Stomach (tissue), 8 donors: ENCODE measurements at regions not wholly inside any gene's neighbourhood (a gene's known extent, or its start where the extent isn't known, plus 50 kb on each side); places are given as distances from the start of the nearest gene placed in this dataset.

Source experiments
- DNase-seq, 2 donors: peaks; one replicate each; pipeline versions ENCODE4 v3.0.0 to v3.0.0-alpha.2; 2013 to 2019
- H3K27ac ChIP-seq, 5 donors: fragments of 200-600 bp in 4 of 5; sonication (generic) in 4 of 5; one replicate each; pipeline ENCODE4 v1.5.1; 2013 to 2019; ENCODE audit warnings: mild to moderate bottlenecking in 1 of 5, moderate library complexity in 1 of 5
- H3K27me3 ChIP-seq, 3 donors: fragments of 200-600 bp; sonication (generic); one replicate each; pipeline ENCODE4 v1.5.1; 2017 to 2019; ENCODE audit warnings: mixed run types in 1 of 3
- H3K36me3 ChIP-seq, 4 donors: fragments of 200-600 bp; sonication (generic); 1 replicate in 3 of 4; 2 replicates in 1 of 4; pipeline ENCODE4 v1.5.1; 2016 to 2019
- H3K4me1 ChIP-seq, 4 donors: fragments of 200-600 bp; sonication (generic); one replicate each; pipeline ENCODE4 v1.5.1; 2016 to 2019
- H3K4me3 ChIP-seq, 4 donors: fragments of 200-600 bp; sonication (generic) in 3 of 4; one replicate each; pipeline ENCODE4 v1.5.1; 2016 to 2019; ENCODE audit warnings: mild to moderate bottlenecking in 1 of 4
- H3K9me3 ChIP-seq, 4 donors: fragments of 200-600 bp; sonication (generic); one replicate each; pipeline ENCODE4 v1.5.1; 2016 to 2019
- EP300 ChIP-seq: sonication (generic); formaldehyde crosslinking; IDR thresholded peaks from one replicate; pipeline ENCODE4 v1.6.1; 2017; ENCODE audit warnings: antibody characterized with exemption
- POLR2A ChIP-seq, 4 donors: fragments of 450-650 bp; IDR thresholded peaks; one replicate each; pipeline ENCODE4 v1.6.1; 2016; ENCODE audit warnings: antibody characterized with exemption in 4 of 4, control low read depth in 2 of 4, mild to moderate bottlenecking in 1 of 4, moderate library complexity in 1 of 4
- POLR2AphosphoS5 ChIP-seq, 3 donors: sonication (generic); formaldehyde crosslinking; IDR thresholded peaks; one replicate each; pipeline ENCODE4 v1.6.1; 2016; ENCODE audit warnings: antibody characterized with exemption in 3 of 3
- WGBS, 5 donors: extraction: QIAGEN DNeasy Blood & Tissue Kit in 3 of 5; methylation state at CpG; one replicate each; pipeline versions ENCODE4 v1.1.5 to v1.1.7; 2013 to 2018; 5-methylcytosine and 5-hydroxymethylcytosine counted together
- intact Hi-C: fragments of 100-400 bp; cut with DNase I; formaldehyde crosslinking; loops from one replicate; pipeline ENCODE4 v1.15.1; 2023; ENCODE audit warnings: low total_unique reads
- TF ChIP-seq, protein P1 (sequence below), 7 experiments: fragments of 450-650 bp in 4 of 7; fragments of 200-600 bp in 3 of 7; sonication (generic) in 3 of 7; IDR thresholded peaks; one replicate each; pipeline ENCODE4 v1.5.1; 2016 to 2019; ENCODE audit warnings: antibody characterized with exemption in 7 of 7, control low read depth in 2 of 7, mild to moderate bottlenecking in 1 of 7
- donor health status: healthy with polysubstance abuse.
- donor health status: Bipolar disorder and iron deficiency.
- donor health status: healthy.

DNA sequence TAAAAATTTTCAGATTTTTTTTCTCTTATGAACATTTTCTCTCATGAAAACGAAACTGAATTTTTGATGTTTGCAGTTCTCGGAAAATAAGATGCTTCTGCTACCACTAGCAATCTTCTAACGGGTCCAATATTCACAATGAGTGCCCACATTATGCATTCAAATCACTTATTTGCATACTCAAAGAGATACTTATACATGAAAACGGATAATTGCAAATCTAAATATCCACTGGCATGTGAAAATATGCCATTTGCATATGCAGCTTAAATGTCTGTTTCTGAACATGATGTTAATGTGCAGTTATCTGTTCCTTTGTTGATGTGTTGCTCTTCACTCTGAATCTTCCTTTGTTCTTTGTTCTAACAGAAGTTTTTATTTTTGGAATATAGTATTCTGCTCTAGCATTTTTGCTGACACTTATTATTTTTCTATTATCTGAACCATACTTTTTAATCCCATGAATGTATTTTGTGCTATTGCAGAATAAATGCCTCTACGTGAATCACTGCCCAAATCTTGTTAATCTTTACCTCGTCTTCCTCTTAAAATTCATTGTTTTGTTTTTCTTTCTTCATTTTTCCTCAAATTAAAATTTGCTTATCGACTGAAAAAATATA is 259.4 kb upstream of the BRINP3 start:
- Histone ChIP-seq H3K4me3 (no peak overlapping the region), H3K27me3 (no peaks in the 10 kb centered on the region), H3K9me3 (no peaks in the 10 kb centered on the region), H3K4me1 (no peaks in the 10 kb centered on the region), H3K36me3 (no peaks in the 10 kb centered on the region), H3K27ac (no peak overlapping the region)
- TF ChIP-seq POLR2AphosphoS5 (IDR thresholded peaks at IDR 0.05) (no peak), EP300 (no peak), POLR2A (IDR thresholded peaks at IDR 0.05) (no peak)
- TF ChIP-seq, protein P1, sequence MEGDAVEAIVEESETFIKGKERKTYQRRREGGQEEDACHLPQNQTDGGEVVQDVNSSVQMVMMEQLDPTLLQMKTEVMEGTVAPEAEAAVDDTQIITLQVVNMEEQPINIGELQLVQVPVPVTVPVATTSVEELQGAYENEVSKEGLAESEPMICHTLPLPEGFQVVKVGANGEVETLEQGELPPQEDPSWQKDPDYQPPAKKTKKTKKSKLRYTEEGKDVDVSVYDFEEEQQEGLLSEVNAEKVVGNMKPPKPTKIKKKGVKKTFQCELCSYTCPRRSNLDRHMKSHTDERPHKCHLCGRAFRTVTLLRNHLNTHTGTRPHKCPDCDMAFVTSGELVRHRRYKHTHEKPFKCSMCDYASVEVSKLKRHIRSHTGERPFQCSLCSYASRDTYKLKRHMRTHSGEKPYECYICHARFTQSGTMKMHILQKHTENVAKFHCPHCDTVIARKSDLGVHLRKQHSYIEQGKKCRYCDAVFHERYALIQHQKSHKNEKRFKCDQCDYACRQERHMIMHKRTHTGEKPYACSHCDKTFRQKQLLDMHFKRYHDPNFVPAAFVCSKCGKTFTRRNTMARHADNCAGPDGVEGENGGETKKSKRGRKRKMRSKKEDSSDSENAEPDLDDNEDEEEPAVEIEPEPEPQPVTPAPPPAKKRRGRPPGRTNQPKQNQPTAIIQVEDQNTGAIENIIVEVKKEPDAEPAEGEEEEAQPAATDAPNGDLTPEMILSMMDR (IDR thresholded peaks at IDR 0.05) = no peak
- intact Hi-C loops = no loop called here
- 69 to 79% (median 74%) methylated on average over 7 of the region's 7 CpGs for WGBS, 5 donors
- DNase-seq = no peak

DNA sequence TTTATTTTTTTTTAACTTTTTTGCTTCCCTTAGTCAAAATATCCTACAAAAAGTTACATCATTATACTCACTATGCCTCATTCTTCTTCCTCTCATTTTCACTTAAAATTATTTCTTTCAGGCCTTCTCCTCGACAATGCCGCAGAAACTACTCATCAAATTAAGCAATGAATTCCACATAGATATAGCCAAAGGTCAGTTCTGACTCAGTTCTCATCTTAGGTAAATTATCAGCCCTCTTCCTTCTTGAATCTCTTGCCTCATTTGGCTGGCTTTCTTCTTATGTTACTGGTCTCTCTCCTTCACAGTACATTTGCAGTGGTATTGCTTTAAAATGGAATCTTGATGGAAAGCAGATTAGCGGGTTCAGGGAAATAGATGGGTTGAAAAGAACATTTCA is 260.7 kb upstream of the BRINP3 start:
- TF ChIP-seq, protein P1 (IDR thresholded peaks at IDR 0.05) = no peak
- TF ChIP-seq EP300 (no peak), POLR2AphosphoS5 (IDR thresholded peaks at IDR 0.05) (no peak), POLR2A (IDR thresholded peaks at IDR 0.05) (no peak)
- Histone ChIP-seq H3K36me3 (no peaks in the 10 kb centered on the region), H3K9me3 (no peaks in the 10 kb centered on the region), H3K4me1 (no peaks in the 10 kb centered on the region), H3K27me3 (no peaks in the 10 kb centered on the region), H3K4me3 (no peak overlapping the region), H3K27ac (no peak overlapping the region)
- no peak for DNase-seq
- intact Hi-C loops = no loop called here
- WGBS, 5 donors = 88 to 94% (median 93%) methylated on average over 3 of the region's 3 CpGs

DNA sequence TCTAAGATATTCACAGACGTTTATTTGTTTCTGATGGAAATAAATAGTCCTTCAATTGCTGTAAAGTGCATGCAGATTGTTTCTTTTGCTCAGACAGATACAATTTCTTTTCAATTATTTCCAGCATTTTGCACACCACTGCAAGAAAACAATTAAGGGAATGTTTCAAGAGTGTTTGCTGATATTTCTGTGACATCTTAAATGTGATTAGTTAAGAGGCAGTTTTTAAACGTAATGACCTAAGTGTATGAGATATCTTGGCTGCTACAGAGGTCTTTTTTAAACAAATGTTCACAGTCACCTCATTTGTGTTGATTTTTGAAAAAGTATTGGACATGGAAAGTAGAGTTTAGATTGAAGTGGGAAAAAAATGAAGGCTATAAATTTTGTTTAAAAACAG is 262.3 kb upstream of the BRINP3 start:
- Histone ChIP-seq H3K27ac (no peak overlapping the region), H3K27me3 (no peaks in the 10 kb centered on the region), H3K4me1 (no peaks in the 10 kb centered on the region), H3K36me3 (no peaks in the 10 kb centered on the region), H3K9me3 (no peaks in the 10 kb centered on the region), H3K4me3 (no peak overlapping the region)
- no peak for DNase-seq
- WGBS, 5 donors = 22 to 31% (median 29%) methylated on average over 2 of the region's 2 CpGs
- TF ChIP-seq POLR2AphosphoS5 (IDR thresholded peaks at IDR 0.05) = no peak
- intact Hi-C loops = no loop called here

DNA sequence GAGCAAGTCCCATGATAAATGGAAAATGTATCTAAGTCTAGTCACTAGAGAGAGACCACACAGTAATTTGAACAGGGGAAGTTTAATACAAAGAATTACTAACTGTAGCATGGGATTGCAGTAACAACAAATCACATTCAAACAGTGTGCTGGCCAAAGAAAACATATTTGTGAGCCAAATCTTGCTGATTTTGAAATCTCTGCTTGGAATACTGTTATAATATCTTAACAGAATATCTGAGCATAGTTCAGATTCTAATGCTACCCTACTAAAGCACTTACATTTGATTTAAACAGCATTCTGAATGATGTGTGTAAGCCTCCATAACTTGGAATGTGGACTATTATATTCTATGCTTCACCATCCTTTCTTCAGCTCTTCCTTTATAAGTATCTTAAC is 270.0 kb upstream of the BRINP3 start:
- Histone ChIP-seq H3K27me3 (no peaks in the 10 kb centered on the region), H3K27ac (no peak overlapping the region), H3K9me3 (no peaks in the 10 kb centered on the region), H3K4me1 (no peaks in the 10 kb centered on the region), H3K4me3 (no peak overlapping the region), H3K36me3 (no peaks in the 10 kb centered on the region)
- TF ChIP-seq, protein P1 (IDR thresholded peaks at IDR 0.05) = no peak
- TF ChIP-seq POLR2AphosphoS5 (IDR thresholded peaks at IDR 0.05) = no peak
- intact Hi-C loops = no loop called here
- peak in 1 of 2 donors; percentile 54 for DNase-seq

DNA sequence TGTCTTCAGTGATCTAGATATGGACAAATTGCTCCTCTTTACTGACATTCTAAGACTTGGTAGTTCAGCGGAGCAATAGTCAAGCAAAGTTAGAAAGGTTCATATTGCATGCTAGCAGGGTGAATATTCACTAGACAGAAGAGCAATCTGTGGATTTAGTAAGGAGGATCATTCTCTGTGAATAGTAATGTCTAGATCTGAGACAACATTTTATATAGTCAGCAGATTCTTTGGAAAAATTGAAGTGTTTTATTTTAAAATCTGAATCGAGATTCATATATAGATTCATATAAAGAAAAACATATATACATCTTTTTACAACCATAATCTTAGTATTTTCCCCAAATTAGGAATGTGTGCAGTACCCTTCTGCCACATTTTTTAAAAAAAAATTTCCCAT is 274.5 kb upstream of the BRINP3 start:
- DNase-seq = no peak
- peaks cover 0 to 8% (median 3%) of the 10 kb centered on the region in 4 donors for H3K4me1 ChIP-seq
- no peaks in the 10 kb centered on the region for H3K27me3 ChIP-seq
- no peaks in the 10 kb centered on the region for H3K36me3 ChIP-seq
- intact Hi-C loops = no loop called here
- no peak overlapping the region for H3K27ac ChIP-seq
- H3K9me3 ChIP-seq = no peaks in the 10 kb centered on the region
- no peak for TF ChIP-seq POLR2AphosphoS5 (IDR thresholded peaks at IDR 0.05)
- TF ChIP-seq, protein P1 (IDR thresholded peaks at IDR 0.05) = no peak
- TF ChIP-seq POLR2A (IDR thresholded peaks at IDR 0.05) = no peak
- WGBS, 5 donors = 74 to 84% (median 80%) methylated on average over 2 of the region's 2 CpGs
- H3K4me3 ChIP-seq = no peak overlapping the region
